ENCODE measurements at regions not wholly inside any gene's neighbourhood (a gene's known extent, or its start where the extent isn't known, plus 50 kb on each side); places are given as distances from the start of the nearest gene placed in this dataset.

DNA sequence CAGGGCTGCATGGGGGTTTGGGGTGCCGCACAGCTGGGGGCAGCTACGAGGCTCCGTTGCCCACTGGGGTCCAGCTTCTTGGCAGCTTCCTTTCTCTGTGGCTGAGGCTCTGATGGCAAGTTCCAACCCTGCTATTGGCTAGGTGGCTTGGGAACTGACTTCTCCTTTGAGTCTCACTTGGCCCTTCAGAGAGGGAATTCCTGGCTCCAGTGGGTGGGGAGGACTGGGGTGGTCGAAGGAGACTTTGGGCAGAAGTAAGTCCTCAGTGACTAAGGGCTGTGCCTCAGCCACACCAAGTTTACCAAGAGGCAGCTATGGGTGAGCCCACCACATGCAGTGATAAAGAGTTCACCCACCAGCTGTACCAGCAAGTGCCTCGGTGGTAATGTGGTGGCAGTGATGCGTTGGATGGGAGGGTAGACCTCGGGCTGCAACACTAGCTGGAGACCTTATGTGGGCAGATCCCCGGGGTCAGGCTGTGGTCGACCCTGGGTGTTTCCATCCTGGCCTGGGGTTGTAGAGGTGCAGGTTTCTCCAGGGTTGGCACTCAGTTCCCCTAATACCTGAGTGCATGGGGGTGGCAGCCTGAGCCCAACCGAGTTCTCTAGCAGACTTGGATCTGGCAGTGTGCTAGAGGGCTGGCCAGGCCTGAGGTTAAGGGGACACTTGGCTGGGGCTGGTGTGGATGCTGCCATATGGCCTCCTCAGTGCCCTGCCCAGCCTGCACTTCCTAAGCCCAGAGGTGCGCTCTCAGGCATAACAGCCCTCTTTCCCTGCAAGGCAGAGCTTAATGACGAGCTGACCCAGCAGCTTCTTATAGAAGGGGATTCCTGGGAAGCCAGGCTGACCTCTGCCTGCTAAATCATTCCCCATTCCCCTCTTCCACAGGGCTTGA lies 197.0 kb upstream of the CADM1 start:
- TF ChIP-seq, protein P1, sequence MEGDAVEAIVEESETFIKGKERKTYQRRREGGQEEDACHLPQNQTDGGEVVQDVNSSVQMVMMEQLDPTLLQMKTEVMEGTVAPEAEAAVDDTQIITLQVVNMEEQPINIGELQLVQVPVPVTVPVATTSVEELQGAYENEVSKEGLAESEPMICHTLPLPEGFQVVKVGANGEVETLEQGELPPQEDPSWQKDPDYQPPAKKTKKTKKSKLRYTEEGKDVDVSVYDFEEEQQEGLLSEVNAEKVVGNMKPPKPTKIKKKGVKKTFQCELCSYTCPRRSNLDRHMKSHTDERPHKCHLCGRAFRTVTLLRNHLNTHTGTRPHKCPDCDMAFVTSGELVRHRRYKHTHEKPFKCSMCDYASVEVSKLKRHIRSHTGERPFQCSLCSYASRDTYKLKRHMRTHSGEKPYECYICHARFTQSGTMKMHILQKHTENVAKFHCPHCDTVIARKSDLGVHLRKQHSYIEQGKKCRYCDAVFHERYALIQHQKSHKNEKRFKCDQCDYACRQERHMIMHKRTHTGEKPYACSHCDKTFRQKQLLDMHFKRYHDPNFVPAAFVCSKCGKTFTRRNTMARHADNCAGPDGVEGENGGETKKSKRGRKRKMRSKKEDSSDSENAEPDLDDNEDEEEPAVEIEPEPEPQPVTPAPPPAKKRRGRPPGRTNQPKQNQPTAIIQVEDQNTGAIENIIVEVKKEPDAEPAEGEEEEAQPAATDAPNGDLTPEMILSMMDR (IDR thresholded peaks at IDR 0.05) = no peak
- TF ChIP-seq POLR2A (IDR thresholded peaks at IDR 0.05) = no peak
